Keratinocyte (primary cell): ENCODE measurements at regions not wholly inside any gene's neighbourhood (a gene's known extent, or its start where the extent isn't known, plus 50 kb on each side); places are given as distances from the start of the nearest gene placed in this dataset.

Experiments used
- DNase-seq: peaks from one replicate; pipeline ENCODE4 v3.0.0-alpha.2; 2011; ENCODE audit warnings: low read depth, missing footprints, low spot score
- FAIRE-seq: peaks from 2 replicates; lab custom pipeline; 2011; peaks lifted over from hg19 to GRCh38; lab: Jason Lieb, UNC
- H2AFZ ChIP-seq: 2 replicates; pipeline ENCODE4 v1.6.0; 2012; ENCODE audit warnings: low read length, control low read depth, inconsistent platforms; ENCODE audit not compliant: control insufficient read depth
- H3K27ac ChIP-seq: 2 replicates; pipeline ENCODE4 v1.5.1; 2011; ENCODE audit warnings: low read length; ENCODE audit not compliant: control insufficient read depth, insufficient read depth
- H3K27me3 ChIP-seq: 3 replicates; pipeline ENCODE4 v1.6.0; 2011; ENCODE audit warnings: low read length; ENCODE audit not compliant: control insufficient read depth, insufficient read depth; ENCODE audit errors: extremely low read depth
- H3K36me3 ChIP-seq, 2 experiments: 2 replicates in 1 of 2; 3 replicates in 1 of 2; pipeline ENCODE4 v1.5.1; 2011; ENCODE audit warnings: low read length in 2 of 2, mild to moderate bottlenecking in 1 of 2; ENCODE audit not compliant: control insufficient read depth in 2 of 2, insufficient read depth in 2 of 2; ENCODE audit errors: extremely low read depth in 1 of 2
- H3K4me1 ChIP-seq: 3 replicates; pipeline ENCODE4 v1.5.1; 2011; ENCODE audit warnings: low read length; ENCODE audit not compliant: control insufficient read depth, insufficient read depth; ENCODE audit errors: extremely low read depth
- H3K4me2 ChIP-seq: 3 replicates; pipeline ENCODE4 v1.6.0; 2011; ENCODE audit warnings: low read depth, low read length; ENCODE audit not compliant: control insufficient read depth, insufficient read depth; ENCODE audit errors: extremely low read depth
- H3K4me3 ChIP-seq, 3 experiments: fragments of 200-600 bp in 1 of 3; sonication (generic) in 1 of 3; 2 replicates in 2 of 3; 3 replicates in 1 of 3; pipeline ENCODE4 v1.5.1; 2011 to 2016; ENCODE audit warnings: low read length in 3 of 3, mild to moderate bottlenecking in 3 of 3, control low read depth in 2 of 3, inconsistent platforms in 1 of 3, low read depth in 1 of 3, mixed read lengths in 1 of 3, mixed run types in 1 of 3, moderate library complexity in 1 of 3; ENCODE audit not compliant: control insufficient read depth in 2 of 3, insufficient read depth in 2 of 3; ENCODE audit errors: extremely low read depth in 1 of 3
- H3K79me2 ChIP-seq: 2 replicates; pipeline ENCODE4 v1.6.0; 2012; ENCODE audit warnings: low read length; ENCODE audit not compliant: control insufficient read depth, insufficient read depth
- H3K9ac ChIP-seq: 3 replicates; pipeline ENCODE4 v1.6.0; 2011; ENCODE audit warnings: low read length; ENCODE audit not compliant: control insufficient read depth, insufficient read depth; ENCODE audit errors: extremely low read depth
- H3K9me1 ChIP-seq: 3 replicates; pipeline ENCODE4 v1.6.0; 2011; ENCODE audit warnings: low read length; ENCODE audit not compliant: control insufficient read depth, insufficient read depth; ENCODE audit errors: extremely low read depth
- H3K9me3 ChIP-seq: 2 replicates; pipeline ENCODE4 v1.5.1; 2012; ENCODE audit warnings: low read depth, low read length; ENCODE audit not compliant: control insufficient read depth
- H4K20me1 ChIP-seq: 3 replicates; pipeline ENCODE4 v1.6.0; 2011; ENCODE audit warnings: low read length; ENCODE audit not compliant: control insufficient read depth, insufficient read depth; ENCODE audit errors: extremely low read depth
- EZH2 ChIP-seq: IDR thresholded peaks from one replicate; pipeline ENCODE4 v1.6.1; 2012; ENCODE audit warnings: inconsistent platforms, mild to moderate bottlenecking, low read length, moderate library complexity
- dilution Hi-C: fragments of 300-500 bp; cut with MboI; formaldehyde crosslinking; loops from one replicate; pipeline ENCODE4 v1.7.0; 2020; ENCODE audit warnings: low sequenced_read_pairs; ENCODE audit not compliant: extremely low pct_ligation_motif_present
- TF ChIP-seq, protein P1 (sequence below), 3 experiments: IDR thresholded peaks in 1 of 3; conservative IDR thresholded peaks in 1 of 3; optimal IDR thresholded peaks in 1 of 3; 2 replicates in 2 of 3; 3 replicates in 1 of 3; pipeline versions ENCODE3 to v1.5.1; 2011; ENCODE audit warnings: low read length in 3 of 3, mild to moderate bottlenecking in 3 of 3, moderate library complexity in 2 of 3, control low read depth in 1 of 3, inconsistent platforms in 1 of 3; ENCODE audit not compliant: insufficient read depth in 2 of 3; ENCODE audit errors: extremely low read depth in 1 of 3

DNA sequence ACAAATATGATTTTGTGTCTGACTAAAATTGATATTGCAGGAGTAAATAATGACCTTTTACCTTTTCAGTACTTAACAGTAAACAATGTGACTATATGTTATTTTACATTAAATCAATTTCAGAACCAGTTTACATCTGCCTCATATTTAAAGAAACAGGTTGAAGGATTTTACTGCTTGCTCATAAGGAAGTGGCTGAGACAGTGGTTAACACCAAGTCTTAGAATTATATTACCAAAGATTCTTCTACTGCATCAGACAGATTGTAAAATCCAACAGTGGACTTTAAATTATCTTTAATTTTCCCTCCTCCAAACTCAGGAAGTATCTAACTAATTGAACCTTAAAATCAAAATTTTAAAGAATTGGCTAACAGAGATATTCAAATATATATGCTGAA lies 1929.9 kb downstream of the PCDH9 start:
- no peak overlapping the region for H3K27ac ChIP-seq
- dilution Hi-C loops: no loop called here
- no peaks in the 10 kb centered on the region for H4K20me1 ChIP-seq
- no peak overlapping the region for H2AFZ ChIP-seq
- DNase-seq (no peak), FAIRE-seq (no peak)
- TF ChIP-seq, protein P1, sequence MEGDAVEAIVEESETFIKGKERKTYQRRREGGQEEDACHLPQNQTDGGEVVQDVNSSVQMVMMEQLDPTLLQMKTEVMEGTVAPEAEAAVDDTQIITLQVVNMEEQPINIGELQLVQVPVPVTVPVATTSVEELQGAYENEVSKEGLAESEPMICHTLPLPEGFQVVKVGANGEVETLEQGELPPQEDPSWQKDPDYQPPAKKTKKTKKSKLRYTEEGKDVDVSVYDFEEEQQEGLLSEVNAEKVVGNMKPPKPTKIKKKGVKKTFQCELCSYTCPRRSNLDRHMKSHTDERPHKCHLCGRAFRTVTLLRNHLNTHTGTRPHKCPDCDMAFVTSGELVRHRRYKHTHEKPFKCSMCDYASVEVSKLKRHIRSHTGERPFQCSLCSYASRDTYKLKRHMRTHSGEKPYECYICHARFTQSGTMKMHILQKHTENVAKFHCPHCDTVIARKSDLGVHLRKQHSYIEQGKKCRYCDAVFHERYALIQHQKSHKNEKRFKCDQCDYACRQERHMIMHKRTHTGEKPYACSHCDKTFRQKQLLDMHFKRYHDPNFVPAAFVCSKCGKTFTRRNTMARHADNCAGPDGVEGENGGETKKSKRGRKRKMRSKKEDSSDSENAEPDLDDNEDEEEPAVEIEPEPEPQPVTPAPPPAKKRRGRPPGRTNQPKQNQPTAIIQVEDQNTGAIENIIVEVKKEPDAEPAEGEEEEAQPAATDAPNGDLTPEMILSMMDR (optimal IDR thresholded peaks at IDR 0.05 in 1 of 3, IDR thresholded peaks at IDR 0.05 in 1 of 3, conservative IDR thresholded peaks at IDR 0.05 in 1 of 3; ENCODE audit: extremely low read depth in 1 of 3, insufficient read depth in 2 of 3, low read length in 3 of 3): no peak
- TF ChIP-seq EZH2: no peak
- no peaks in the 10 kb centered on the region for H3K4me1 ChIP-seq
- no peaks in the 10 kb centered on the region for H3K9me1 ChIP-seq
- H3K36me3 ChIP-seq: no peaks in the 10 kb centered on the region
- no peak overlapping the region for H3K4me3 ChIP-seq
- H3K79me2 ChIP-seq: no peaks in the 10 kb centered on the region
- no peak overlapping the region for H3K4me2 ChIP-seq
- no peak overlapping the region for H3K9ac ChIP-seq
- no peaks in the 10 kb centered on the region for H3K27me3 ChIP-seq
- H3K9me3 ChIP-seq: no peaks in the 10 kb centered on the region

DNA sequence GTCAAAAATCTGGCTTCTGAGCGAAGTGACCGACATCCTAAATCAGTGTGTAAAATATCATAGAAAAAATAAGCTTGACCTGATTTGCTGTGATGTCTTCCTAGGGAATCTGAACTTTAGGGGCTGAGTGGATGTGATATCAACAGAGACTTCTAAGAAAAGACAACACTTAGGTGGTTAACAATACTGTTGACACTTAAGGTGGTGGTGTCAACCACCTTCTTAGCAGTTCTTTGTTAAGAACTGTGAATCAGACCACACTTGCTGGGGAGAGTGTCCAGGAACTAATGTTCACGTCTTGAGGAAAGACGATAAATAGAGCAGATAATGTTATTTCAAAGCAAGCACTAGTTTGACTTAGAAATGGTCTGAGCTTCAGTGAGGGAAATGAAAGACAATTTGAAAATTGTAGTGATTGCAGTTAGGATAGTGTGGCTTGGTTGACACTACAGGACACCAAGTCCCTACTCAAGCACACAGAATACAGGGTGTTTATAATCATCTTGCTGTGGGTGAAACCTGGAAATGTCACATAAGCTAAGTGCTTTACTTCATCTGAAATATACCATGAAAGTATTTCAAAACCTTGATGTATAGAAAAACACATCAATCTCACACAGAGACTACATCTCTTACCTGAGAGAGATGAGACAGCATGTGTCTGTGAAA lies 1936.5 kb downstream of the PCDH9 start:
- no peaks in the 10 kb centered on the region for H3K4me1 ChIP-seq
- dilution Hi-C loops: no loop called here
- H3K9me1 ChIP-seq: no peaks in the 10 kb centered on the region
- DNase-seq (no peak), FAIRE-seq (no peak)
- H3K9ac ChIP-seq: no peak overlapping the region
- H3K79me2 ChIP-seq: no peaks in the 10 kb centered on the region
- no peaks in the 10 kb centered on the region for H3K27me3 ChIP-seq
- no peak overlapping the region for H2AFZ ChIP-seq
- no peaks in the 10 kb centered on the region for H3K9me3 ChIP-seq
- H4K20me1 ChIP-seq: no peaks in the 10 kb centered on the region
- no peak overlapping the region for H3K4me2 ChIP-seq
- H3K36me3 ChIP-seq: no peaks in the 10 kb centered on the region
- no peak overlapping the region for H3K27ac ChIP-seq
- no peak overlapping the region for H3K4me3 ChIP-seq
- TF ChIP-seq EZH2: no peak
- TF ChIP-seq, protein P1 (optimal IDR thresholded peaks at IDR 0.05 in 1 of 3, IDR thresholded peaks at IDR 0.05 in 1 of 3, conservative IDR thresholded peaks at IDR 0.05 in 1 of 3; ENCODE audit: extremely low read depth in 1 of 3, insufficient read depth in 2 of 3, low read length in 3 of 3): no peak
